C4-2B (cell line): ENCODE measurements at regions not wholly inside any gene's neighbourhood (a gene's known extent, or its start where the extent isn't known, plus 50 kb on each side); places are given as distances from the start of the nearest gene placed in this dataset.

Experiments used
- H3K27ac ChIP-seq: fragments of 450-650 bp; 2 replicates; pipeline ENCODE4 v1.5.1; 2017
- ZFX ChIP-seq: fragments of 450-650 bp; IDR thresholded peaks from 2 replicates; pipeline ENCODE4 v1.6.1; 2017
- TF ChIP-seq, protein P1 (sequence below): fragments of 450-650 bp; conservative IDR thresholded peaks from 2 replicates; pipeline ENCODE4 v1.5.1; 2017; ENCODE audit warnings: mild to moderate bottlenecking

DNA sequence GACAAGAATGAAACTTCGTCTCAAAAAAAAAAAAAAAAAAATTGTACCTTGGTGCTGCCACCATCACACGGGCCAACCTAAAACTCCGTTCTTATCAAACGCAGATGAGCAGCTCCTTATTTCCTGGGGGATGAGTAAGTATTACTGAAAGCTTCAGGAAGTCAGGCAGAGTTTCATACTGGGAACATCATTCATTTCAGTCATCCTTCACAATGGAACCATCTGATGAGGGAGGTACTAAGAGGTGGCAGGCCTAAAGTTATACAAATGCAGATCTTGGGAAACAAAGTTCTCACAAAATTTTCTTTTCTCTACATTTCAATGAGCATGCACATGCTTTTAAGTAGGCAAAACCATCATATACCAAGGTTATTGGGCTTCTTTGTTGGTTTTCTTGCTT is 636.0 kb upstream of the LMCD1 start:
- TF ChIP-seq, protein P1, sequence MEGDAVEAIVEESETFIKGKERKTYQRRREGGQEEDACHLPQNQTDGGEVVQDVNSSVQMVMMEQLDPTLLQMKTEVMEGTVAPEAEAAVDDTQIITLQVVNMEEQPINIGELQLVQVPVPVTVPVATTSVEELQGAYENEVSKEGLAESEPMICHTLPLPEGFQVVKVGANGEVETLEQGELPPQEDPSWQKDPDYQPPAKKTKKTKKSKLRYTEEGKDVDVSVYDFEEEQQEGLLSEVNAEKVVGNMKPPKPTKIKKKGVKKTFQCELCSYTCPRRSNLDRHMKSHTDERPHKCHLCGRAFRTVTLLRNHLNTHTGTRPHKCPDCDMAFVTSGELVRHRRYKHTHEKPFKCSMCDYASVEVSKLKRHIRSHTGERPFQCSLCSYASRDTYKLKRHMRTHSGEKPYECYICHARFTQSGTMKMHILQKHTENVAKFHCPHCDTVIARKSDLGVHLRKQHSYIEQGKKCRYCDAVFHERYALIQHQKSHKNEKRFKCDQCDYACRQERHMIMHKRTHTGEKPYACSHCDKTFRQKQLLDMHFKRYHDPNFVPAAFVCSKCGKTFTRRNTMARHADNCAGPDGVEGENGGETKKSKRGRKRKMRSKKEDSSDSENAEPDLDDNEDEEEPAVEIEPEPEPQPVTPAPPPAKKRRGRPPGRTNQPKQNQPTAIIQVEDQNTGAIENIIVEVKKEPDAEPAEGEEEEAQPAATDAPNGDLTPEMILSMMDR: no peak
- TF ChIP-seq ZFX: no peak
- no peak overlapping the region for H3K27ac ChIP-seq

DNA sequence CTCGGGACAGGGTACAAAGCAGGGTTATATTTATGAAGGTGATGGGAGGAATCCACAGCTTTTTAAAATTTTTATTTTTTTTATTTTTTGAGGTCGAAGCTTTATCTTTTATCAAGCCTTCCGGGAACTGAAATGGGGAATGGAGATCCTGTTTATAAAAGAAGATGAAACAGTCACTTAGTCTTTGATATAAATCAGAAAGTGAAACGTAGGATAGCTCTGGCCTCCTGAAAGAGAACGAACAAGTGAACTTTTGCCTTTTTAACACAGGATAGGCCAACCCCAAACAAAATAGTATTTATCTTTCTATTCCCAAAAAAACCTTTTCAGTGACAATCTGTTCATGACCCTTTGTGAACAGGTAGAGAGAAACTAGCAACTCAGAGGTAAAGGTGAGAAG is 634.0 kb upstream of the LMCD1 start:
- H3K27ac ChIP-seq: no peak overlapping the region
- TF ChIP-seq, protein P1: no peak
- TF ChIP-seq ZFX: no peak

DNA sequence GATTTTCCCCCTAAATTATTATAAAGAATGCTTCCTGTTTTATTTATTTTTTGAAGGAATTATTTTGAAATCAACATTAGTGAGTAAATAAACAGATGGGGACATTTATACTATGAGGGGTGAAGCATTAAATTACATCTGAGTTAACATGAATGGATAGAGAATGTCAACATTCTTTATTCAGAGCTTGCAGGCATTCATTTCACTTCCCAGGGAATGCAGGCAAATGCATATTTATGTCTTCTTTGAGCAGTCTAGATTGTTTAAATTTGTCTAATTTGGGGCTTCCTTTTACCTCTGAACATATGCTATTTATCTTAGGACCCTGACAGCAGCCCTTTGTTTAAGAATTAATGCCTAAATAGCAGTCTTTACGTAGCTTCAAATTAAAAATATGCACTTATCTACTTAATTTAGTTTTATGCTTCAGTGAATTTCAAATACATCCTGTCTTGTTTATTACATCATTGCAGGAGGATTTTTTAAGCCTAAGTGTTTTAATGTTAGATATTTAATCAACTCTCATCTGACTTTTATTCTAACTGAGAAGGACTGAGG is 630.5 kb upstream of the LMCD1 start:
- no peak overlapping the region for H3K27ac ChIP-seq
- TF ChIP-seq, protein P1: no peak
- TF ChIP-seq ZFX: no peak

DNA sequence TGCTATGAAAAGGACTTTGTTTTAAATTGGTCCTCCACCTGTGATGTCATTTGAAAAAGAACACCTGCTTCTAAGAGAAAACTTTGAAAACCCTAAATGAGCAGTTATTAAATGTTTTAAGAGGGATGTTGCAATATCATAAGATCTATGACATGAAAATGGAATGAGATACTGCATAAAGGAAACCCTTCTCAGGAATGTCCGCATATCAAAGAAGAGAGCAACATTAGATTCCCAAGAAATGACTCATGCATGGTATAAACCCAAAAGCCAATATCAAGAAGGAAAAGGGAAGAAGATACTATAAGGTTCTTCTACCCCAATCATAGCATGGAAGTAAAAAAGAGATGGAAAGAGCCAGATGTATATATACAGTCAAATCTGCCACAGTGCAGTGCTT is 627.5 kb upstream of the LMCD1 start:
- no peak overlapping the region for H3K27ac ChIP-seq

DNA sequence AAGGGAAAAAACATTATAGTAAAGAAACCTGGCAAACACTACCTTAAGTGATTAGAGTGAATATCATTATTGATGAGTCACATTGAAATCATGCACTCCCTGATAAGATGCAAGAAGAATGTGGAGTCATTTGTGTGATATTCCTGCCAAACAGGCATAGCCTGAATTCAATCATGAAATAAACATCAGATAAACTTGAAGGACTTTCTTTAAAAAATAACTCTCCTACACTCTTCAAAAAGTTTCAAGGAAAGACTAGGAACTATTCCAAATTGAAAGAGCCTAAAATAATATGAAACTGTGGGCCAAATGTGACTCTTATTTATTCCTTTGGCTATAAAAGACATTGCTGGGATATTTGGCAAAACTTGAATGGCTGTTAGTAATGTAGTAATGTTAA is 625.7 kb upstream of the LMCD1 start:
- no peak overlapping the region for H3K27ac ChIP-seq

More for the DNA sequence above, 627.5 kb upstream of the LMCD1 start:
- TF ChIP-seq, protein P1: no peak
- no peak for TF ChIP-seq ZFX

DNA sequence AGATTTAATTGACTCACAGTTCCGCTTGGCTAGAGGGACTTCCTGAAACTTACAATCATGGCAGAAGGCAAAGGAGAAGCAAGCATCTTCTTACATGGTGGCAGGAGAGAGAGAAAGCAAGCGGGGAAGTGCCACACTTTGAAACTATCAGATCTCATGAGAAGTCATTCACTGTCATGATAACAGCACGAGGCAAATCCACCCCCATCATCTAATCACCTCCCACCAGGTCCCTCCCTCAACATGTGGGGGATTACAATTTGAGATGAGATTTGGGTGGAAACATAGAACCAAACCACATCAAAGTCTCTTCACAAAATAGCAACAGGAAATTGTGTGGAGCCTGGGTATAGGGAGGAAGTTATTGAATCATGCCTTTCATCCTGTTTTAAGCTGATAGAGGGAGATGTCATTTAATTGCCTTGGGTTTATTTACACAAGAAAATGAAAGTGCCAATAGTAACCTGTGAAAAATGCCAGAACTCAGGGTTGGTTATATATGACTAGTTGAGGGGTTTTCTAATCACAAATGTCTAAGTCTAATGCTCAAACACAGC is 624.8 kb upstream of the LMCD1 start:
- no peak overlapping the region for H3K27ac ChIP-seq

More for the DNA sequence above, 625.7 kb upstream of the LMCD1 start:
- TF ChIP-seq ZFX: no peak
- TF ChIP-seq, protein P1: no peak

DNA sequence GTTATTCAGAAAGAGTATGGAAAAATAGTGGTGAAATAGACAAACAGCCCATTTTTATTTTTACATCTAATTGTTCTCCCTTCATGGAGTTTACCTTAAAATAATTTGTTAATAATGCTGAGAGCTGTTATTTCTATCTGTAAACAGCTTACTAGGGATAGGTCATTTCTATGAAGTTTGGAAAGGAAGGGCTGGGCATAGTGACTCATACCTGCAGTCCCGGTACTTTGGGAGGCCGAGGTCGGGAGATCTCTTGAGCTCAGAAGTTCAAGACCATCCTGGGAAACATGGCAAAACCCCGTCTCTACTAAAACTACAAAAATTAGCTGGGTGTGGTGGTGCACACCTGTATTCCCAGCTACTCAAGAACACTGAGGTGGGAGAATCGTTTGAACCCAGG is 624.3 kb upstream of the LMCD1 start:
- no peak overlapping the region for H3K27ac ChIP-seq
- TF ChIP-seq, protein P1: no peak
- TF ChIP-seq ZFX: no peak

More for the DNA sequence above, 624.8 kb upstream of the LMCD1 start:
- TF ChIP-seq ZFX: no peak
- TF ChIP-seq, protein P1: no peak
